A549 (cell line): ENCODE measurements at regions not wholly inside any gene's neighbourhood (a gene's known extent, or its start where the extent isn't known, plus 50 kb on each side); places are given as distances from the start of the nearest gene placed in this dataset.

Experiments
- ATAC-seq, 2 experiments: fragments of 200-7000 bp in 1 of 2; fragments of >200 bp in 1 of 2; cut with Nextera tagmentation in 1 of 2; cut with Tn5 transposase in 1 of 2; 3 replicates each; pipeline versions ENCODE4 v1.8.0 to v1.9.1; 2018 to 2020; ENCODE audit warnings: mild to moderate bottlenecking in 1 of 2, moderate library complexity in 1 of 2
- CTCF ChIA-PET: fragments of 300-600 bp; sonication (Branson Sonifier 250); formaldehyde crosslinking; extraction: SDS; loops from one replicate; lab custom pipeline; 2021; ENCODE audit warnings: antibody characterized with exemption, inconsistent platforms; lab: Yijun Ruan, JAX
- POLR2A ChIA-PET: fragments of 350-600 bp; formaldehyde crosslinking; extraction: SDS; loops from one replicate; lab custom pipeline; 2021; ENCODE audit warnings: antibody characterized with exemption, inconsistent platforms; lab: Yijun Ruan, JAX
- DNase-seq, 2 experiments: peaks; one replicate each; pipeline versions ENCODE4 v3.0.0 to v3.0.0-alpha.2; 2011 to 2016; ENCODE audit warnings: low read depth in 1 of 2, low spot score in 1 of 2
- FAIRE-seq: peaks from 2 replicates; lab custom pipeline; 2011; peaks lifted over from hg19 to GRCh38; lab: Jason Lieb, UNC
- H3K27ac ChIP-seq, 2 experiments: fragments of >200 bp; sonication (Bioruptor Twin); formaldehyde crosslinking; 3 replicates each; pipeline ENCODE4 v1.5.1; 2016 to 2017
- H3K4me1 ChIP-seq: fragments of >200 bp; sonication (Bioruptor Twin); formaldehyde crosslinking; 3 replicates; pipeline ENCODE4 v1.6.1; 2016
- H3K4me2 ChIP-seq: fragments of >200 bp; sonication (Bioruptor Twin); formaldehyde crosslinking; 3 replicates; pipeline ENCODE4 v1.6.1; 2016
- H3K4me3 ChIP-seq: fragments of >200 bp; sonication (Bioruptor Twin); formaldehyde crosslinking; 3 replicates; pipeline ENCODE4 v1.5.1; 2016
- H3K9me3 ChIP-seq: fragments of >200 bp; sonication (Bioruptor Twin); formaldehyde crosslinking; 3 replicates; pipeline ENCODE4 v1.6.1; 2016
- BCL3 ChIP-seq: fragments of >200 bp; sonication (Bioruptor Twin); formaldehyde crosslinking; IDR thresholded peaks from 3 replicates; pipeline ENCODE4 v1.6.1; 2016
- CBX2 ChIP-seq: fragments of 200-600 bp; sonication (generic); IDR thresholded peaks from 2 replicates; pipeline ENCODE4 v1.6.1; 2016; ENCODE audit warnings: low read depth, mild to moderate bottlenecking, borderline replicate concordance
- CBX8 ChIP-seq: fragments of 200-600 bp; sonication (generic); IDR thresholded peaks from 2 replicates; pipeline ENCODE4 v1.6.1; 2016
- CTCF ChIP-seq: fragments of >200 bp; sonication (Bioruptor Twin); formaldehyde crosslinking; IDR thresholded peaks from 3 replicates; pipeline ENCODE4 v1.5.1; 2016
- E2F6 ChIP-seq: IDR thresholded peaks from 2 replicates; pipeline ENCODE4 v1.6.1; 2012; ENCODE audit warnings: low read depth, borderline replicate concordance
- EHMT2 ChIP-seq: fragments of 200-600 bp; sonication (generic); IDR thresholded peaks from 2 replicates; pipeline ENCODE4 v1.6.1; 2016; ENCODE audit warnings: antibody characterized with exemption, low read depth, mild to moderate bottlenecking, moderate library complexity
- EP300 ChIP-seq, 2 experiments: fragments of >200 bp; sonication (Bioruptor Twin); formaldehyde crosslinking; IDR thresholded peaks; 2 replicates in 1 of 2; 3 replicates in 1 of 2; pipeline ENCODE4 v1.6.1; 2016 to 2017
- ESRRA ChIP-seq: fragments of 150-350 bp; IDR thresholded peaks from 2 replicates; pipeline ENCODE4 v1.6.1; 2014; ENCODE audit warnings: mild to moderate bottlenecking, low read length, borderline replicate concordance
- FOXS1 ChIP-seq: fragments of 250-450 bp; sonication (Bioruptor Pico); IDR thresholded peaks from 2 replicates; pipeline ENCODE4 v1.5.0; 2020; ENCODE audit warnings: mild to moderate bottlenecking, moderate library complexity
- GATA3 ChIP-seq: IDR thresholded peaks from 2 replicates; pipeline ENCODE4 v1.6.1; 2012; ENCODE audit warnings: borderline replicate concordance
- HES2 ChIP-seq: fragments of >200 bp; sonication (Bioruptor Twin); formaldehyde crosslinking; IDR thresholded peaks from 2 replicates; pipeline ENCODE4 v1.6.1; 2016
- HOXB5 ChIP-seq: fragments of 250-450 bp; sonication (Bioruptor Pico); IDR thresholded peaks from 2 replicates; pipeline ENCODE4 v1.5.0; 2020; ENCODE audit warnings: mild to moderate bottlenecking, moderate library complexity
- JUN ChIP-seq, 2 experiments: fragments of >200 bp; sonication (Bioruptor Twin); formaldehyde crosslinking; IDR thresholded peaks; 2 replicates in 1 of 2; 3 replicates in 1 of 2; pipeline ENCODE4 v1.6.1; 2016 to 2017
- KDM1A ChIP-seq: fragments of 200-600 bp; sonication (generic); IDR thresholded peaks from 2 replicates; pipeline ENCODE4 v1.6.1; 2016; ENCODE audit warnings: low read depth, mild to moderate bottlenecking
- MAX ChIP-seq: IDR thresholded peaks from 2 replicates; pipeline ENCODE4 v1.6.1; 2012
- MYC ChIP-seq: IDR thresholded peaks from 2 replicates; pipeline ENCODE4 v1.6.1; 2012; ENCODE audit warnings: mild to moderate bottlenecking, inconsistent platforms, low read length, improper control_type of control experiment, borderline replicate concordance
- POLR2AphosphoS2 ChIP-seq: conservative IDR thresholded peaks from 2 replicates; pipeline ENCODE4 v1.6.1; 2012; ENCODE audit warnings: low read length, improper control_type of control experiment, inconsistent platforms
- RCOR1 ChIP-seq: fragments of 150-350 bp; IDR thresholded peaks from 2 replicates; pipeline ENCODE4 v1.6.1; 2014; ENCODE audit warnings: antibody characterized with exemption, low read length, low read depth
- REST ChIP-seq: fragments of 200-600 bp; sonication (generic); IDR thresholded peaks from 2 replicates; pipeline ENCODE4 v1.6.1; 2016; ENCODE audit warnings: antibody characterized with exemption, mild to moderate bottlenecking, moderate library complexity
- RFX5 ChIP-seq: fragments of 450-650 bp; IDR thresholded peaks from 2 replicates; pipeline ENCODE4 v1.7.1; 2014; ENCODE audit warnings: antibody characterized with exemption, mild to moderate bottlenecking, moderate library complexity
- SREBF2 ChIP-seq: fragments of 450-650 bp; IDR thresholded peaks from 2 replicates; pipeline ENCODE4 v1.6.1; 2014; ENCODE audit warnings: mild to moderate bottlenecking, moderate library complexity
- TFCP2L1 ChIP-seq: fragments of 250-450 bp; sonication (Bioruptor Pico); IDR thresholded peaks from 2 replicates; pipeline ENCODE4 v1.5.0; 2021; ENCODE audit warnings: mild to moderate bottlenecking
- TP53 ChIP-seq: fragments of 250-450 bp; sonication (Bioruptor Pico); IDR thresholded peaks from 2 replicates; pipeline ENCODE4 v1.5.0; 2021; ENCODE audit warnings: mild to moderate bottlenecking, moderate library complexity
- ZC3H11A ChIP-seq: fragments of 450-650 bp; IDR thresholded peaks from 2 replicates; pipeline ENCODE4 v1.6.1; 2014; ENCODE audit warnings: antibody characterized with exemption, mild to moderate bottlenecking
- ZFP36 ChIP-seq: fragments of 450-650 bp; IDR thresholded peaks from 2 replicates; pipeline ENCODE4 v1.6.1; 2014; ENCODE audit warnings: borderline replicate concordance; ENCODE audit not compliant: partially characterized antibody
- ZNF302 ChIP-seq: fragments of 250-450 bp; sonication (Bioruptor Pico); IDR thresholded peaks from 2 replicates; pipeline ENCODE4 v1.9.0; 2021; ENCODE audit warnings: inconsistent platforms, mild to moderate bottlenecking, moderate library complexity
- WGBS: methylation state at CpG from one replicate; pipeline ENCODE4 v1.1.6; 2017; ENCODE audit errors: missing lambda C conversion rate; 5-methylcytosine and 5-hydroxymethylcytosine counted together

- TF ChIP-seq MYC (no peak), HOXB5 (CRISPR knock-in tag) (no peak), ZFP36 (no peak)
Observed at GRCh38 chrX:42098900-42099299, 175.5 kb upstream of the CASK start (continued).

GRCh38 chrX:42097486-42097885, 174.1 kb upstream of the CASK start:
- Histone ChIP-seq H3K4me1 (peaks cover 14% of the 10 kb centered on the region), H3K4me3 (no peak overlapping the region), H3K27ac (no peak overlapping the region; a peak in 1 of 6 replicates), H3K4me2 (no peak overlapping the region), H3K9me3 (no peaks in the 10 kb centered on the region)
- WGBS: 83% methylated on average over 4 of the region's 4 CpGs
- no peak for TF ChIP-seq TP53 (CRISPR knock-in tag)
- no peak for ATAC-seq
- CTCF ChIA-PET: no interaction called here
- DNase-seq: no peak
- no peak for FAIRE-seq
- POLR2A ChIA-PET: no interaction called here

GRCh38 chrX:42096265-42096920, 173.0 kb upstream of the CASK start:
- 21% methylated on average over 9 of the region's 9 CpGs for WGBS
- ATAC-seq (peak; percentile 82 to 90), FAIRE-seq (peak; percentile 98), DNase-seq (peak; percentile 9 to 77)
- H3K4me1 ChIP-seq: peaks cover 14% of the 10 kb centered on the region
- peak overlapping the region; percentile 49 for H3K4me2 ChIP-seq
- H3K27ac ChIP-seq: peak overlapping the region; percentile 60 to 80
- no peak overlapping the region for H3K4me3 ChIP-seq
- H3K9me3 ChIP-seq: no peaks in the 10 kb centered on the region
- TF ChIP-seq ZC3H11A: no peak
- no peak for TF ChIP-seq ZFP36
- no peak for TF ChIP-seq KDM1A
- TF ChIP-seq CBX8: no peak
- TF ChIP-seq EHMT2: no peak
- no peak for TF ChIP-seq SREBF2
- TF ChIP-seq CBX2: no peak
- ChIA-PET POLR2A (no interaction called here), CTCF (no interaction called here)

GRCh38 chrX:42094218-42094617, 170.9 kb upstream of the CASK start:
- Histone ChIP-seq H3K4me3 (no peak overlapping the region), H3K9me3 (no peaks in the 10 kb centered on the region), H3K4me2 (no peak overlapping the region; the same call in 1 of the 3 replicates)
- CTCF ChIA-PET: no interaction called here
- FAIRE-seq (no peak), DNase-seq (no peak)
- 53% methylated on average over 5 of the region's 5 CpGs for WGBS
- no peak for TF ChIP-seq POLR2AphosphoS2
- no peak for TF ChIP-seq BCL3
- no peak for TF ChIP-seq RCOR1
- no peak for TF ChIP-seq EP300 (IDR thresholded peaks at IDR 0.05)
- TF ChIP-seq TFCP2L1 (CRISPR knock-in tag): no peak
- no peak for TF ChIP-seq ESRRA
- TF ChIP-seq MAX: no peak
- TF ChIP-seq FOXS1 (CRISPR knock-in tag): no peak
- TF ChIP-seq JUN (IDR thresholded peaks at IDR 0.05): no peak
- TF ChIP-seq ZNF302 (CRISPR knock-in tag): no peak
- no peak for TF ChIP-seq HES2
- no peak for TF ChIP-seq RFX5
- TF ChIP-seq SREBF2: no peak
- TF ChIP-seq REST: no peak
- no peak for TF ChIP-seq E2F6
- no peak for TF ChIP-seq CTCF
- TF ChIP-seq GATA3: no peak
- TF ChIP-seq, all 56 proteins: peak for 0
- peak overlapping the region in 1 of 2 experiments; percentile 24; a peak in 2 of 6 replicates for H3K27ac ChIP-seq
- ATAC-seq: no peak
- peaks cover 14% of the 10 kb centered on the region for H3K4me1 ChIP-seq
- POLR2A ChIA-PET: no interaction called here
